ENCODE measurements at regions not wholly inside any gene's neighbourhood (a gene's known extent, or its start where the extent isn't known, plus 50 kb on each side); places are given as distances from the start of the nearest gene placed in this dataset.

DNA sequence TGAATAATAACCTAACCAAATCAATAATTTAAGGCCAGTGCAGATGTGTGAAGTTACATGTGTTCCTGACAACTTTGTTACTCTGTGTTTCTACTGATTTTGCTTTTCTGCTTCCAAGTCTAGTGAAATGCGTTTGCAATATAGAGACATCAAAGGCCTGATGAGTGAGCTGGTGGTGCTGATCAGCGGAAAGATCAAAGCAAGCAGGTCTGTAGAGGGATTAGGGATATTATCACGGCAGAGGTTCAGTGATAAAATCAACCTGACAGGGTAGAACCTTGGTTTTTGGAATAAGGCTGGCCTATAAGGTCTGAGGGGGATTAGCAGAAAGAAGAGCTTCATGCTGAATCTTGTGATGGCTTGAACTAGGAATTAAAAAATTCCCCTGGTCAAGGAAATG lies 111.7 kb downstream of the EDEM1 start:
- H3K9ac ChIP-seq (ENCODE audit: extremely low read depth, low read length, poor library complexity, severe bottlenecking): no peak overlapping the region
- no peak overlapping the region for H3K4me3 ChIP-seq (ENCODE audit: low read length)
- 78 to 90% methylated on average over 3 of the region's 3 CpGs for WGBS, 2 experiments (ENCODE audit: insufficient coverage in 1 of 2, insufficient read length in 1 of 2)
- Mint-ChIP-seq H3K4me3 (no peak overlapping the region), H3K4me1 (peaks cover 2% of the 10 kb centered on the region), H3K36me3 (ENCODE audit: low read depth) (no peaks in the 10 kb centered on the region), H3K27ac (no peak overlapping the region), H3K9me3 (no peaks in the 10 kb centered on the region), H3K27me3 (ENCODE audit: insufficient read depth) (no peaks in the 10 kb centered on the region)
- no peaks in the 10 kb centered on the region for H3K36me3 ChIP-seq (ENCODE audit: control insufficient read depth, insufficient read depth, low read length)
- no peak overlapping the region for H3K27ac ChIP-seq (ENCODE audit: low read depth, low read length)
- no peak for DNase-seq
- TF ChIP-seq CTCF (conservative IDR thresholded peaks at IDR 0.05): no peak
- no peaks in the 10 kb centered on the region for H3K27me3 ChIP-seq (ENCODE audit: control insufficient read depth, insufficient read depth, low read length, poor library complexity, severe bottlenecking)
- H3K4me1 ChIP-seq (ENCODE audit: control insufficient read depth, insufficient read depth, low read length): no peaks in the 10 kb centered on the region
- H3K9me3 ChIP-seq (ENCODE audit: control insufficient read depth, low read length): no peaks in the 10 kb centered on the region

DNA sequence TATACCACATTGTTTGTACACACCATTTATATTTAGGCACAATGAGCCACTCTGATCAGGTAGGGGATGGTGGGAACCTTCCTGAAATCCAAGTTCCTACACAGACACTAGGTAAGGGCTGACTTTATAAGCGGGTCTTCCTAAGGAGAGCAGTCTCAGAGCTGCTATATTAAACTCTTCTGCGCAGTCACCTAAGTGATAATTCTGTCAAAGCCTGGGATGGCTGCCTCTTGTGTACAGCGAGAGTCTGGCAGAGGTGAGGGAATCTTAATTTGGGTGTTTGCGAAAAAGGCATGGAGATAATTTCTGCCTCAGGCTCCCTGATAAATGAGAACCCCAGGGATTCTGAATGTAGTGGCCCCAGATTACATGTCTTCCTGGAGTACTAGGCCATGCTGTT lies 113.1 kb downstream of the EDEM1 start:
- Histone ChIP-seq H3K9ac (ENCODE audit: extremely low read depth, low read length, poor library complexity, severe bottlenecking) (no peak overlapping the region), H3K4me1 (ENCODE audit: control insufficient read depth, insufficient read depth, low read length) (no peaks in the 10 kb centered on the region), H3K4me3 (ENCODE audit: low read length) (no peak overlapping the region), H3K36me3 (ENCODE audit: control insufficient read depth, insufficient read depth, low read length) (no peaks in the 10 kb centered on the region), H3K27ac (ENCODE audit: low read depth, low read length) (no peak overlapping the region), H3K9me3 (ENCODE audit: control insufficient read depth, low read length) (no peaks in the 10 kb centered on the region), H3K27me3 (ENCODE audit: control insufficient read depth, insufficient read depth, low read length, poor library complexity, severe bottlenecking) (no peaks in the 10 kb centered on the region)
- no peak overlapping the region for H3K4me3 Mint-ChIP-seq
- no peaks in the 10 kb centered on the region for H3K9me3 Mint-ChIP-seq
- no peaks in the 10 kb centered on the region for H3K36me3 Mint-ChIP-seq (ENCODE audit: low read depth)
- H3K27ac Mint-ChIP-seq: no peak overlapping the region
- WGBS, 2 experiments (ENCODE audit: insufficient coverage in 1 of 2, insufficient read length in 1 of 2): 92 to 96% methylated on average over 4 of the region's 4 CpGs
- DNase-seq: no peak
- no peaks in the 10 kb centered on the region for H3K27me3 Mint-ChIP-seq (ENCODE audit: insufficient read depth)
- peaks cover 2% of the 10 kb centered on the region for H3K4me1 Mint-ChIP-seq
- no peak for TF ChIP-seq CTCF (conservative IDR thresholded peaks at IDR 0.05)

DNA sequence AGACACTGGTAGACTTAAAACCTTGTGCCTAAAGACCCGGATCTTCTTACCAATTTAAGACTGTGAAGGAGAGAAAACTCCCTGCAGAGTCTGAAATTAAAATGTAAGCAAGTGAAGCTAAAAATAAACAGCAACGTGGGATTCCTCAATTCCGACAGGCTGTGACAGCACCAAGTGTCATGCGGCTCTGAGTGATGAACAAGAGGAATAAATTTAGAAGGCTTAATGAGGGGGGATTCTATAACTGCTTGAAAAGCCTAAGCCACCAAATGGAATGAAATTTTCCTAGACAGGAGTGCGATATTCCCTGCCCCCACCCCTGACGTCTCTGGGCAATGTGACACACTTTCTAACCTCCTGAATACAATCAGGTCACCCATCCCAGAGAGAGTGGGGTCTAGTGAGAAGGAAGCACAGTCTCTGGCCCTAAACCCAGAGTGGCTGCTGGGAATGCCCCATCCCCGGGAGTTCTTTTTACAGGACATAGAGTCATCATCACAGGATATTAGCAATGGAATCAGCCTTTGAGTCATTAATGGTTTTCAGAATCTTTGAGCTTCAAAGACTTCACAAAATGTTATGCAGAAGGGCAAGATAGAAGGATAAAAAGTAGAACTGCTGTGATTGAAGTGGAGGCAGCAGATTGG lies 114.3 kb downstream of the EDEM1 start:
- Mint-ChIP-seq H3K9me3 (no peaks in the 10 kb centered on the region), H3K36me3 (ENCODE audit: low read depth) (no peaks in the 10 kb centered on the region), H3K27ac (no peak overlapping the region), H3K4me1 (peaks cover 2% of the 10 kb centered on the region), H3K27me3 (ENCODE audit: insufficient read depth) (no peaks in the 10 kb centered on the region), H3K4me3 (no peak overlapping the region)
- TF ChIP-seq CTCF (conservative IDR thresholded peaks at IDR 0.05): no peak
- Histone ChIP-seq H3K9me3 (ENCODE audit: control insufficient read depth, low read length) (no peaks in the 10 kb centered on the region), H3K27me3 (ENCODE audit: control insufficient read depth, insufficient read depth, low read length, poor library complexity, severe bottlenecking) (no peaks in the 10 kb centered on the region), H3K36me3 (ENCODE audit: control insufficient read depth, insufficient read depth, low read length) (no peaks in the 10 kb centered on the region), H3K27ac (ENCODE audit: low read depth, low read length) (no peak overlapping the region), H3K9ac (ENCODE audit: extremely low read depth, low read length, poor library complexity, severe bottlenecking) (no peak overlapping the region), H3K4me3 (ENCODE audit: low read length) (no peak overlapping the region), H3K4me1 (ENCODE audit: control insufficient read depth, insufficient read depth, low read length) (no peaks in the 10 kb centered on the region)
- no peak for DNase-seq
- WGBS, 2 experiments (ENCODE audit: insufficient coverage in 1 of 2, insufficient read length in 1 of 2): 80 to 83% methylated on average over 7 of the region's 7 CpGs

Measured in endodermal cell (in vitro differentiated cells).